ENCODE measurements at regions not wholly inside any gene's neighbourhood (a gene's known extent, or its start where the extent isn't known, plus 50 kb on each side); places are given as distances from the start of the nearest gene placed in this dataset.
"Not testable (repeated sequence)": the region's sequence is repeated elsewhere in the genome, so short reads cannot be mapped to it uniquely, and the experiment has no call there.

- TF ChIP-seq BHLHE40 (IDR thresholded peaks at IDR 0.05; ENCODE audit: low read depth, low read length); RFX5 (IDR thresholded peaks at IDR 0.05); RCOR1 (IDR thresholded peaks at IDR 0.05; ENCODE audit: low read depth, low read length); HOXB5 (CRISPR knock-in tag; IDR thresholded peaks at IDR 0.05); EP300 (IDR thresholded peaks at IDR 0.05): not testable (repeated sequence)
Measured at GRCh38 chr11:116324077-116324476, 448.7 kb downstream of the BUD13 start.
